ENCODE measurements at regions not wholly inside any gene's neighbourhood (a gene's known extent, or its start where the extent isn't known, plus 50 kb on each side); places are given as distances from the start of the nearest gene placed in this dataset.

DNA sequence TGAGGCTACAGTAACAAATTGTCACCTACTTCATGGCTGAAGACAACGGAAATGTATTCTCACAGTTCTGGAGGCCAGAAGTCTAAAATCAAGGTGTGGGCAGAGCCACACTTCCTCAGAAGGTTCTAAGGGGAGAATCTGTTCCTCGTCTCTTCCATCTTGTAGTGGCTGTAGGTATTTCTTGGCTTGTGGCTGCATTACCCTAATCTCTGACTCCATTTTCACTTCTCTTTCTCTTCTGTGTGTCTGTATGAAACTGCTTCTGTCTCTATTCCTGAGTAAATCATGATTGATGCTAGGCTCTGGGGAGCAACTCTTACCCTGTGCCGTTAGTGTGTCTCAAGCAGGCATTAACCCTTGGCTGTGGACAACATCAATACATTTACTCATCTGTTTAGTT, 164.7 kb downstream of the SQOR start:
- no peak for TF ChIP-seq NPAS2 (CRISPR knock-in tag; IDR thresholded peaks at IDR 0.05; ENCODE audit: borderline replicate concordance)
- TF ChIP-seq, protein P1, sequence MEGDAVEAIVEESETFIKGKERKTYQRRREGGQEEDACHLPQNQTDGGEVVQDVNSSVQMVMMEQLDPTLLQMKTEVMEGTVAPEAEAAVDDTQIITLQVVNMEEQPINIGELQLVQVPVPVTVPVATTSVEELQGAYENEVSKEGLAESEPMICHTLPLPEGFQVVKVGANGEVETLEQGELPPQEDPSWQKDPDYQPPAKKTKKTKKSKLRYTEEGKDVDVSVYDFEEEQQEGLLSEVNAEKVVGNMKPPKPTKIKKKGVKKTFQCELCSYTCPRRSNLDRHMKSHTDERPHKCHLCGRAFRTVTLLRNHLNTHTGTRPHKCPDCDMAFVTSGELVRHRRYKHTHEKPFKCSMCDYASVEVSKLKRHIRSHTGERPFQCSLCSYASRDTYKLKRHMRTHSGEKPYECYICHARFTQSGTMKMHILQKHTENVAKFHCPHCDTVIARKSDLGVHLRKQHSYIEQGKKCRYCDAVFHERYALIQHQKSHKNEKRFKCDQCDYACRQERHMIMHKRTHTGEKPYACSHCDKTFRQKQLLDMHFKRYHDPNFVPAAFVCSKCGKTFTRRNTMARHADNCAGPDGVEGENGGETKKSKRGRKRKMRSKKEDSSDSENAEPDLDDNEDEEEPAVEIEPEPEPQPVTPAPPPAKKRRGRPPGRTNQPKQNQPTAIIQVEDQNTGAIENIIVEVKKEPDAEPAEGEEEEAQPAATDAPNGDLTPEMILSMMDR (IDR thresholded peaks at IDR 0.05) = no peak

Data from A549 (cell line).